Loucy (cell line): ENCODE measurements at regions not wholly inside any gene's neighbourhood (a gene's known extent, or its start where the extent isn't known, plus 50 kb on each side); places are given as distances from the start of the nearest gene placed in this dataset.

Source experiments
- H2AFZ ChIP-seq: fragments of 200-600 bp; sonication (generic); 2 replicates; pipeline ENCODE4 v1.6.0; 2016; ENCODE audit warnings: antibody characterized with exemption, mild to moderate bottlenecking, low read length, moderate library complexity
- H3F3A ChIP-seq: fragments of 200-600 bp; 2 replicates; pipeline ENCODE4 v1.6.0; 2016; ENCODE audit warnings: antibody characterized with exemption, low read depth, mild to moderate bottlenecking
- H3K27me3 ChIP-seq: fragments of 200-600 bp; sonication (generic); 2 replicates; pipeline ENCODE4 v1.6.1; 2014; ENCODE audit warnings: low read length, mild to moderate bottlenecking; ENCODE audit not compliant: insufficient read depth, poor library complexity, severe bottlenecking
- H3K36me3 ChIP-seq: fragments of 200-600 bp; sonication (generic); 2 replicates; pipeline ENCODE4 v1.6.1; 2016; ENCODE audit warnings: low read length; ENCODE audit not compliant: insufficient read depth
- H3K4me1 ChIP-seq: fragments of 200-600 bp; sonication (generic); 2 replicates; pipeline ENCODE4 v1.5.1; 2014; ENCODE audit warnings: low read length, mild to moderate bottlenecking; ENCODE audit not compliant: insufficient read depth, poor library complexity, severe bottlenecking
- H3K4me2 ChIP-seq: fragments of 200-600 bp; sonication (generic); 2 replicates; pipeline ENCODE4 v1.6.0; 2014; ENCODE audit warnings: antibody characterized with exemption, low read length, low read depth, mild to moderate bottlenecking; ENCODE audit not compliant: poor library complexity, severe bottlenecking
- H3K4me3 ChIP-seq: fragments of 200-600 bp; sonication (generic); 2 replicates; pipeline ENCODE4 v1.5.1; 2014; ENCODE audit warnings: low read length, mild to moderate bottlenecking, mixed read lengths; ENCODE audit not compliant: poor library complexity, severe bottlenecking
- H3K79me2 ChIP-seq: fragments of 200-600 bp; sonication (generic); 2 replicates; pipeline ENCODE4 v1.6.1; 2014; ENCODE audit warnings: low read length; ENCODE audit not compliant: insufficient read depth
- H3K9ac ChIP-seq: fragments of 200-600 bp; sonication (generic); 2 replicates; pipeline ENCODE4 v1.6.0; 2014; ENCODE audit warnings: mild to moderate bottlenecking, low read depth, low read length, moderate library complexity; ENCODE audit not compliant: poor library complexity, severe bottlenecking
- H3K9me2 ChIP-seq: fragments of 200-600 bp; sonication (generic); replicated peaks from 2 replicates; pipeline ENCODE4 v1.6.1; 2016; ENCODE audit warnings: low read depth, low read length, mixed read lengths
- H3K9me3 ChIP-seq: fragments of 200-600 bp; sonication (generic); 2 replicates; pipeline ENCODE4 v1.6.1; 2014; ENCODE audit warnings: mild to moderate bottlenecking, antibody characterized with exemption, low read length, low read depth; ENCODE audit not compliant: insufficient read depth
- H4K20me1 ChIP-seq: fragments of 200-600 bp; sonication (generic); 2 replicates; pipeline ENCODE4 v1.6.0; 2014; ENCODE audit warnings: antibody characterized with exemption, low read length, mild to moderate bottlenecking; ENCODE audit not compliant: insufficient read depth, poor library complexity, severe bottlenecking
- EZH2phosphoT487 ChIP-seq: fragments of 200-600 bp; IDR thresholded peaks from 2 replicates; pipeline ENCODE4 v1.6.1; 2018; ENCODE audit warnings: antibody characterized with exemption, mild to moderate bottlenecking, moderate library complexity, borderline replicate concordance
- TF ChIP-seq, protein P1 (sequence below): fragments of 200-600 bp; sonication (generic); conservative IDR thresholded peaks from 2 replicates; pipeline ENCODE4 v1.5.1; 2014; ENCODE audit warnings: mild to moderate bottlenecking, antibody characterized with exemption, low read length

DNA sequence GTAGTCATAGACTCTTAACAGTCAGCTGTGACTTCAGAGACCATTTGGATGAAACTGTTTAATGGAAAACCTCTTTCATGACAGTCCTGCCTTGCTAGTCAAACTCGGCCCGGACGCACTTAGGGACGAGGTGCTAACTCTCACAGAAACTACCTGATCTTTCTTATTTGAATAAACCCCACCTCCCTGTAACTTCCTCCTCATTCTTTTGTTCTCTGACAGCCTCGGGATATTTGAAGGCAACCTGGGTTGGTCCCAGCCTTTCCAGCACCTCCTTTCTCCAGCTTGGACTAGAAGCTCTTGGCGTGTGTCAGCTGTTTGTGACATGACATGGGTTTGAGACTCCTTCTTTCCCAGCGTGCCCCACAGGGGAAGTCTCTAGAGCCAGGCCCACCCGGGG, 175.3 kb upstream of the EXOC2 start:
- no peaks in the 10 kb centered on the region for H3K4me1 ChIP-seq
- no peaks in the 10 kb centered on the region for H3K79me2 ChIP-seq
- H3K36me3 ChIP-seq, result no peaks in the 10 kb centered on the region
- no peaks in the 10 kb centered on the region for H3F3A ChIP-seq
- H3K9ac ChIP-seq, result no peak overlapping the region
- H3K9me3 ChIP-seq, result no peaks in the 10 kb centered on the region
- H3K4me2 ChIP-seq, result no peak overlapping the region
- no peaks in the 10 kb centered on the region for H3K9me2 ChIP-seq
- TF ChIP-seq EZH2phosphoT487, result no peak
- TF ChIP-seq, protein P1, sequence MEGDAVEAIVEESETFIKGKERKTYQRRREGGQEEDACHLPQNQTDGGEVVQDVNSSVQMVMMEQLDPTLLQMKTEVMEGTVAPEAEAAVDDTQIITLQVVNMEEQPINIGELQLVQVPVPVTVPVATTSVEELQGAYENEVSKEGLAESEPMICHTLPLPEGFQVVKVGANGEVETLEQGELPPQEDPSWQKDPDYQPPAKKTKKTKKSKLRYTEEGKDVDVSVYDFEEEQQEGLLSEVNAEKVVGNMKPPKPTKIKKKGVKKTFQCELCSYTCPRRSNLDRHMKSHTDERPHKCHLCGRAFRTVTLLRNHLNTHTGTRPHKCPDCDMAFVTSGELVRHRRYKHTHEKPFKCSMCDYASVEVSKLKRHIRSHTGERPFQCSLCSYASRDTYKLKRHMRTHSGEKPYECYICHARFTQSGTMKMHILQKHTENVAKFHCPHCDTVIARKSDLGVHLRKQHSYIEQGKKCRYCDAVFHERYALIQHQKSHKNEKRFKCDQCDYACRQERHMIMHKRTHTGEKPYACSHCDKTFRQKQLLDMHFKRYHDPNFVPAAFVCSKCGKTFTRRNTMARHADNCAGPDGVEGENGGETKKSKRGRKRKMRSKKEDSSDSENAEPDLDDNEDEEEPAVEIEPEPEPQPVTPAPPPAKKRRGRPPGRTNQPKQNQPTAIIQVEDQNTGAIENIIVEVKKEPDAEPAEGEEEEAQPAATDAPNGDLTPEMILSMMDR, result no peak
- H4K20me1 ChIP-seq, result no peaks in the 10 kb centered on the region
- H3K27me3 ChIP-seq, result no peaks in the 10 kb centered on the region
- no peak overlapping the region for H3K4me3 ChIP-seq
- H2AFZ ChIP-seq, result no peak overlapping the region

DNA sequence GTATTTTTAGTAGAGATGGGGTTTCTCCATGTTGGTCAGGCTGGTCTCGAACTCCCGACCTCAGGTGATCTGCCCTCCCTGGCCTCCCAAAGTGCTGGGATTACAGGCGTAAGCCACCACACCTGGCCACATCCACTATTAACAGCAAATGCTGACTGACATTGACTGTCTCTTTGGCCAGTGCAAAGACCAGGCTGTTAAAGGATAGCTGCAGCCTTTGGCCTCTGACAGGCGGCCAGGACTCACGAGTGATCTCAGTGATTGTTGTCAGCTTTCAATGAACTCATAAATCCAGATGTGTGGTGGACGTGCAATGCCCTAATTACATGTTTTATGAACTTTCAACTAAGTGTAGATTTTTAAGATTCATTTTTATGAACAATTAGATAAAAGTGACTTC, 174.4 kb upstream of the EXOC2 start:
- no peaks in the 10 kb centered on the region for H3K9me2 ChIP-seq
- H3K79me2 ChIP-seq, result no peaks in the 10 kb centered on the region
- no peaks in the 10 kb centered on the region for H3K27me3 ChIP-seq
- TF ChIP-seq, protein P1, result no peak
- TF ChIP-seq EZH2phosphoT487, result no peak
- no peaks in the 10 kb centered on the region for H3K36me3 ChIP-seq
- H3F3A ChIP-seq, result no peaks in the 10 kb centered on the region
- no peak overlapping the region for H3K9ac ChIP-seq
- H3K4me1 ChIP-seq, result no peaks in the 10 kb centered on the region
- H3K4me3 ChIP-seq, result no peak overlapping the region
- no peaks in the 10 kb centered on the region for H4K20me1 ChIP-seq
- no peak overlapping the region for H3K4me2 ChIP-seq
- no peaks in the 10 kb centered on the region for H3K9me3 ChIP-seq
- H2AFZ ChIP-seq, result no peak overlapping the region

DNA sequence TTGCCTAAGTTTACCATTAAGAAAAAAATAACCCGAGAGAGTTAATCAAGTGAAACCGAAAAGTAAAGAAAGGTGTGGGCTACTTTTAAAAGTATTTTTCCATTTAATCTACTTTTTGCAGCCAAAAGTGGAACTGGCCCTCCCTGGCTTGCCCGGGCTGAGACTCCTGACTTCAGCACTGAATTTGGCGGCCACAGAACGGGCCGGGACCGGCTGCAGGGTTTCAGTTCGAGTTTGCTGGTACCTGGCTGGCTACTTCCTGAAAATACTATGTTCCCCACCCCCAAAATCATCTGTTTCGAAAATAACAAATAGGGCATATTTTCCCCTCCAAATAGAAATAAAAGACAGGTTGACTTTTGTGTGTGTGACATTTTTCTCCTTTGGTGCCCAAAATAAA, 173.4 kb upstream of the EXOC2 start:
- Histone ChIP-seq H3K9me3 (no peaks in the 10 kb centered on the region), H3K9ac (no peak overlapping the region), H4K20me1 (no peaks in the 10 kb centered on the region), H3K79me2 (no peaks in the 10 kb centered on the region), H3K36me3 (no peaks in the 10 kb centered on the region), H3K27me3 (no peaks in the 10 kb centered on the region), H2AFZ (no peak overlapping the region), H3K4me3 (no peak overlapping the region), H3K9me2 (no peaks in the 10 kb centered on the region), H3K4me1 (no peaks in the 10 kb centered on the region), H3F3A (no peaks in the 10 kb centered on the region), H3K4me2 (no peak overlapping the region)
- TF ChIP-seq, protein P1, result no peak
- no peak for TF ChIP-seq EZH2phosphoT487
